ENCODE measurements at regions not wholly inside any gene's neighbourhood (a gene's known extent, or its start where the extent isn't known, plus 50 kb on each side); places are given as distances from the start of the nearest gene placed in this dataset.
"Not testable (repeated sequence)": the region's sequence is repeated elsewhere in the genome, so short reads cannot be mapped to it uniquely, and the experiment has no call there.

DNA sequence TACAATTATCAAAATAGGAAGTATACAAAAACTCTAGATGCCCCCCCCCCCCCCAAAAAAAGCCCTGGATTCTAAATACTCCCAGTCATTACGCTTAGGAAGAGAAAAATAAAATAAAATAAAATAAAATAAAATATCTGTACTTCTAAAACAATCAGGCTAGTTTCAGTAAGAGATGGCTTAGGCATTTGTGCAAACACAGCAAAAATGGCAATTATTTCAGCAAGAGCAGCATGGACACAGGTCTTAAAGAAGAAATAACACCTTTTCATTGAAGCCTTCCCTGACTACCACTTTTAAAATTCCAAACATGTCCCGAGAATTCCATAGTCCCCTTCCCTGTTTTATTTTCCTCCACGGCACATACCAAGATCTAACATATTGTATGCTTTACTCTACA, 218.6 kb upstream of the POU5F2 start:
- no peak for DNase-seq (ENCODE audit: low read depth)
- in situ Hi-C loops (cut with HindIII; ENCODE audit: low pct_unique_long_range_greater_than_20kb, low sequenced_read_pairs), result no loop called here

- DNase-seq (ENCODE audit: low read depth), result no peak
- in situ Hi-C loops (cut with HindIII; ENCODE audit: low pct_unique_long_range_greater_than_20kb, low sequenced_read_pairs), result no loop called here
Measured at GRCh38 chr5:93956006-93956405, 214.6 kb upstream of the POU5F2 start.

DNA sequence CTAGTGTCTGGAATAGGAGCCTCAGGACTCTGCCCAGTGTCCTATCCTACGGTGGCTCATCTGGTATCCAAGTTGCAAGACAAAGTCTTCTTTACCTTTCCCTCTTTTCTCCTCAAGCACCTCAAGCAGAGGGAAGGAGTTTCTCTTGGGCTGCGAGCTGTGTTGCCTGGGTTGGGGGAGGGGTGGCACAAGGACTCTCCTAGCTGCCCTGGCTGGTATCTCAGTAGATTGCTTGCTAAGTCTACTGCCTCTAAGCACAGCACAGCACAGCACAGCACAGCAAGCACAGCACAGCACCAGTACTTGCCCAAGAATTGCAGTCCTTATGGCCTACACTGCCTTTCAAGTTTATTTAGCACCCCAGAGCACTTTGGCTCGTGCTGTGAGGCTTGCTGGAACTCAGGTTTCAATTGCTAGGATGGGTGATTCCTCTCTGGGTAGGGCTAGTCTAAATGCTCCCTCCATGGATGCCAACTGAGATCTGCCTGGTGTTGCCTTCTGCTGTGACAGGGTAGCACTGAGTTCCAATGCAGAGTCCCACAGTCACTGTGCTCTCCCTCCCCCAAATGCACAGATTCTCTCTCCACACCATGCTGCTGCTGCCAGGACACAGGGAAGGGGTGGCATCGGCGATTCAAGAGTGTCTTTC, 213.1 kb upstream of the POU5F2 start:
- in situ Hi-C loops (cut with HindIII; ENCODE audit: low pct_unique_long_range_greater_than_20kb, low sequenced_read_pairs), result no loop called here
- DNase-seq (ENCODE audit: low read depth), result no peak

DNA sequence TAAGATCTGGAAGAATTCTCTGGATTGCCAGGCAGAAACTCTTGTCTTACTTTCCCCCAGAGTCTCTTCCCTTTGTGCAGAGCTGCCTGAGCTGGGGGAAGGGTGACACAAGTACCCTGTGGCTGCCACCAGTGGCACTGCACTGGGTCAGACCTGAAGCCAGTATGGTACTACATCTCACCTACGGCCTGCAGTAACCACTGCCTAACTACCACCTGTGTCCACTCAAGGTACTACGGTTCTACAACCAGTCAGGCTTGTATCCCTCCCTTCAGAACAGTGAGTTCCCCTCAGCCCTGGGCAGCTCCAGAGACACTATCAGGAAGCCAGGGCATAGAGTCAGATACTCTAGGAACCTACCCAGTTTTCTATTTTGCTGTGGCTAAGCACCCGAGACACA, 212.0 kb upstream of the POU5F2 start:
- in situ Hi-C loops (cut with HindIII; ENCODE audit: low pct_unique_long_range_greater_than_20kb, low sequenced_read_pairs), result no loop called here
- DNase-seq (ENCODE audit: low read depth), result no peak

- no peak for DNase-seq (ENCODE audit: low read depth)
- in situ Hi-C loops (cut with HindIII; ENCODE audit: low pct_unique_long_range_greater_than_20kb, low sequenced_read_pairs), result no loop called here
Measured at GRCh38 chr5:93941897-93942296, 200.5 kb upstream of the POU5F2 start.

DNA sequence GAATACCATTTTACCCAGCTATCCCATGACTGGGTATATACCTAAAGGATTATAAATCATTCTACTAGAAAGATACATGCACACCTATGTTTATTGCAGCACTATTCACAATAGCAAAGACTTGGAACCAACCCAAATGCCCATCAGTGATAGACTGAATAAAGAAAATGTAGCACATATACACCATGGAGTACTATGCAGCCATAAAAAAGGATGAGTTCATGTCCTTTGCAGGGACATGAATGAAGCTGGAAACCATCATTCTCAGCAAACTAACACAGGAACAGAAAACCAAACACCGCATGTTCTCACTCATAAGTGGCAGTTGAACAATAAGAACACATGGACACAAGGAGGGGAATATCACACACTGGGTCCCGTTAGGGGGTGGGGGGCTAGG, 191.9 kb upstream of the POU5F2 start:
- in situ Hi-C loops (cut with HindIII; ENCODE audit: low pct_unique_long_range_greater_than_20kb, low sequenced_read_pairs); DNase-seq (ENCODE audit: low read depth): not testable (repeated sequence)

DNA sequence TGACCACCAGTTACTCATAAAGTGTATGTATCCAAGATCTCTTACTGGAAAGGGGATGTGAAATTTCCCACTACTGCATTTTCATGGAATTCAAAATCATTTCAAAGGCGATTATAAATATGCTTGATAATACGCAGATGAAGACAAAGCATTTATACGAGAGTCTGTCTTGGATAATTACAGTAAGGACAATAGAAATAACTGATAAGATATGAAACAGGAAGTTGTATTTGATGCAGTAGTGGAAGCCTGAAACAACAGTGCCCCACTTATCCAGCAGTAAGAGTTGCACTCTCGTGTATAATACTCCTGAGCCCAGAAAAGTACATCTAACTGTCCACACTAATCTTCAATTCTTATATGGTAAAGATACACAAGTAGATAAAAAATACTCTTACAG, 188.7 kb upstream of the POU5F2 start:
- in situ Hi-C loops (cut with HindIII; ENCODE audit: low pct_unique_long_range_greater_than_20kb, low sequenced_read_pairs), result no loop called here
- no peak for DNase-seq (ENCODE audit: low read depth)

GRCh38 chr5:93929131-93929530, 187.7 kb upstream of the POU5F2 start:
- in situ Hi-C loops (cut with HindIII; ENCODE audit: low pct_unique_long_range_greater_than_20kb, low sequenced_read_pairs), result no loop called here

GRCh38 chr5:93926831-93927620, 185.6 kb upstream of the POU5F2 start:
- no peak for DNase-seq (ENCODE audit: low read depth)
- in situ Hi-C loops (cut with HindIII; ENCODE audit: low pct_unique_long_range_greater_than_20kb, low sequenced_read_pairs), result no loop called here

More at GRCh38 chr5:93929131-93929530, 187.7 kb upstream of the POU5F2 start:
- no peak for DNase-seq (ENCODE audit: low read depth)

DNA sequence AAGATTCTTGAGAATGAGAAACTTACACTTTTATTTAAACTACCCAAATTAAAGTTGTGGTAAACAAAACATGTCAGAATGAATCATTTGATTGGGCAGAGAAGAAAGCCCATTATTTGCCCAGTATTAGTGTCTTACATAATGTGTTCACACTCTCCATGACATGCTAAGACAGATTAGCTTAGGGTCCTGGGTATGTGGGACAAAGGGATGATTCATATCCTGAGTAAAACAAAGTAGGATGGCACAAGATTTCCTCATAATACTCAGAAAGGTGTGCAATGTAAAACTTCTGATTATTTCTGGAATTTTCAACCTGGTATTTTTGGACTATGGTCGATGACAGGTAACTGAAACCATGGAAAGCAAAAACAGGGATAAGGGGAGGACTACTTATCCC, 183.9 kb upstream of the POU5F2 start:
- DNase-seq (ENCODE audit: low read depth), result no peak
- in situ Hi-C loops (cut with HindIII; ENCODE audit: low pct_unique_long_range_greater_than_20kb, low sequenced_read_pairs), result no loop called here

DNA sequence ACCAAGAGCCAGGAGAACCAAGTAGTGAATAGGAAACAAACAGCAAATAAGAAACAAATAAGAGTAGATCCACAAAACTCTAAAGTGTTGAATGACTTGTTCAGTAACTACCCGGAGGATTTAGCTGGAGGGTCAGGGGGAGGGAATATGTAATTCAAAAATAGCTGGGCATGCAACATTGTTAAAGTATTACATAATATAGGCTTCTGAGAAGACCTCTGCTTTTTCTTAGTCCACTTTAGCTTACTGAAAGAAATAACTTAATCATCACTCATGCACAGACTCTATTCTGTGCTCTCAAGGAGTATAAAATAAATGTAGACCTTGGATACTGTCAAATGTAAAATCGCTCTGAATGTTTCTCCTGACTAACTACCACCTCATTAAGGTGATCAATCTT, 183.2 kb upstream of the POU5F2 start:
- in situ Hi-C loops (cut with HindIII; ENCODE audit: low pct_unique_long_range_greater_than_20kb, low sequenced_read_pairs), result no loop called here
- DNase-seq (ENCODE audit: low read depth), result no peak

DNA sequence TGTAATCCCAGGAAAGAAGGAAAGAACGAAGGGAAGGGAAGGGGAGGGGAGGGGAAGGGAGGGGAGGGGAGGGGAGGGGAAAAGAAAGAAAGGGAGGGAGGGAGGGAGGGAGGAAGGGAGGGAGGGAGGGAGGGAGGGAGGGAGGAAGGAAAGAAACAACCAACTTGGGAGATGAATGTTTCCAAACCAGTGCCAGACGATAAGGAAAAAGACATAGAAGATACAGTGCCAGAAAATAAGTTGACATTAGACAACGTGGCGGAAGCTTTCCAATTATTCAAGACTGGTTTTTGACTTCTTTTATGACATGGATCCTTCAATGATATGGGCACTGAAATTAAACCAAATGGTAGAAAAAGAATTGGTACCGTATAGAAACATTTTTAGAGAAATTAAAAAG, 181.2 kb upstream of the POU5F2 start:
- DNase-seq (ENCODE audit: low read depth), result no peak
- in situ Hi-C loops (cut with HindIII; ENCODE audit: low pct_unique_long_range_greater_than_20kb, low sequenced_read_pairs), result no loop called here

- DNase-seq (ENCODE audit: low read depth), result no peak
- in situ Hi-C loops (cut with HindIII; ENCODE audit: low pct_unique_long_range_greater_than_20kb, low sequenced_read_pairs), result no loop called here
Measured at GRCh38 chr5:93921001-93921400, 179.6 kb upstream of the POU5F2 start.

DNA sequence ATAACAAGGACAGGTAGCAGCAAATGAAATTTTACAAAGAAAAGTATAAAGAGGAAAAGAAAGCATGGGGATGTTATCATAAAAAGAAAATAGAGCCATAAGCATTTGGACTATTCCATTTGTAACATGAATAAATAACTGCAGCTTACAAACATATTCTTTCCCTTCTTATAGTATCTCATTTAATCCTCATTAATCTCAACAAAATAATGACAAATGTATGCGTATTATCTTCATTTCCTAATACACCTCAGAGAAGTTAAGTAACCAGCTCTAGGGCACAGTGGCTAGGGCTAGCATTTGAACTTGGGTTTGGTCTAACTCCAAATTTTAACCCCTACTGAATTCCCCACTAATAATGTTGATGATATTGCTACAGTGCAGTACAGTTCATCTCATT, 175.5 kb upstream of the POU5F2 start:
- no peak for DNase-seq (ENCODE audit: low read depth)
- in situ Hi-C loops (cut with HindIII; ENCODE audit: low pct_unique_long_range_greater_than_20kb, low sequenced_read_pairs), result no loop called here

DNA sequence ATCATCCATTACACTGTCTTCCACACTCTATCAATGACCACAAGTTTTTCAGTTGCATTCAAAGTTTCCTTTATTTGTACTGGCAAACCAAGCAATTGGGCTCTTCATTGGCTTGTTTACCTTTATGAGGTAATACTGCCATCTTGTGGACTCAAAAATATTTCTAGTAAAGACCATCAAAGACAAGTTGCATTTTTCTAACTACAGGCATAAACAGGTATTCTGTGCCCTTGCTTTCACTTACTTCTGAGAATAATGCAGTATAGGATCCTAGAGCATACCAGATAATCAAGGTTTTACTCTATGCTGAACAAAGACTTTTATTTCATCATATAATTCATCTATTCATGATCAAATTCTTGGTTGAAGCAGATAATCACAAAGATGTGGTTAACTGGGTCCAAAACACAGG, 173.7 kb upstream of the POU5F2 start:
- DNase-seq (ENCODE audit: low read depth), result no peak
- in situ Hi-C loops (cut with HindIII; ENCODE audit: low pct_unique_long_range_greater_than_20kb, low sequenced_read_pairs), result no loop called here

GRCh38 chr5:93911609-93912008, 170.2 kb upstream of the POU5F2 start:
- DNase-seq (ENCODE audit: low read depth), result no peak
- in situ Hi-C loops (cut with HindIII; ENCODE audit: low pct_unique_long_range_greater_than_20kb, low sequenced_read_pairs), result no loop called here

GRCh38 chr5:93909356-93909755, 168.0 kb upstream of the POU5F2 start:
- no peak for DNase-seq (ENCODE audit: low read depth)
- in situ Hi-C loops (cut with HindIII; ENCODE audit: low pct_unique_long_range_greater_than_20kb, low sequenced_read_pairs), result no loop called here

DNA sequence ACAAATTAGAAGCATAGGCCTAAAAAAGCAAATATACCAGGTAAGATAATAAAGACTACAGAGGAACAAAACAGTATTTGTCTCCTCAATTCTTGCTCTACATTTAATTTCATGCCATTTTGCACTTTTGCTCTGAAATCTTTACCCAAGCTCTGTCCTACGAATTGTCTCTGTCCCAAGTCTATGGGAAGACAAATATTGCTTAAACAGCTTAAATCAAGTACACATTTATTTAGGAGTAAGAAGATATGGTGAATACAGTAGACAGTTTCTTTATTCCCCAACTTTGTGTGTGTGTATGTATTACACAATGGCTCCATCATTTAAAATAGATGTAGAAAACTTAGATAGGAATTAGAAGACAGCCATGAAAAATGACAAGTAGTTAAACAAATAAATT, 163.5 kb upstream of the POU5F2 start:
- no peak for DNase-seq (ENCODE audit: low read depth)
- in situ Hi-C loops (cut with HindIII; ENCODE audit: low pct_unique_long_range_greater_than_20kb, low sequenced_read_pairs), result no loop called here

- no peak for DNase-seq (ENCODE audit: low read depth)
- in situ Hi-C loops (cut with HindIII; ENCODE audit: low pct_unique_long_range_greater_than_20kb, low sequenced_read_pairs), result no loop called here
Measured at GRCh38 chr5:93902288-93902687, 160.9 kb upstream of the POU5F2 start.

DNA sequence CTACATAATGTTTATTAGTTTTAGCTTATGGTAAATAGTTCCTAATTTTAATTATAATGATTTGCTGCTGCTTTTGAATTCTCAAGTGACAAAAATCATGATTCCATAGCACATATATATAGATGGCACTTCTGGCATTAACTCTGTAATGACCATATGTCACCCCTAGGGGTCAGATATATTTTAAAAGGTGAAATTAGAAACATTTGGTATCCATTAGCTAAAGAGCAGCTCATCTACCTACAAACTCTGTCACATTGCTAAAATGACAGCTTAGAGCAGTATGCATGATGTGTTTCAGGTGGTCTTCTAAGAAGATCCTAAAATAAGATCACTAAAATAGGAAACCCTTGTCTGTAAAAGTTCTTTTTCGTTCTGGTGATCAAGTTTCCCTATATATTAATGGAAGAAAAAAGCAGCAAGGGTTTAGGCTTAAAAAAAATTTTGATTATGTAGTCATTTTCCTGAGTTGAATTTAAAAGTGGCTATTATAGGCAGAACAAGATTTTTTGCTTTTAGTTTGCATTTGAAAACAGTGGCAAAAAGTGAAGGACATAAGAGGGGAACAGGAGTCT, 157.7 kb upstream of the POU5F2 start:
- in situ Hi-C loops (cut with HindIII; ENCODE audit: low pct_unique_long_range_greater_than_20kb, low sequenced_read_pairs), result no loop called here
- no peak for DNase-seq (ENCODE audit: low read depth)
